ENCODE measurements at regions not wholly inside any gene's neighbourhood (a gene's known extent, or its start where the extent isn't known, plus 50 kb on each side); places are given as distances from the start of the nearest gene placed in this dataset.
"Not testable (repeated sequence)": the region's sequence is repeated elsewhere in the genome, so short reads cannot be mapped to it uniquely, and the experiment has no call there.

DNA sequence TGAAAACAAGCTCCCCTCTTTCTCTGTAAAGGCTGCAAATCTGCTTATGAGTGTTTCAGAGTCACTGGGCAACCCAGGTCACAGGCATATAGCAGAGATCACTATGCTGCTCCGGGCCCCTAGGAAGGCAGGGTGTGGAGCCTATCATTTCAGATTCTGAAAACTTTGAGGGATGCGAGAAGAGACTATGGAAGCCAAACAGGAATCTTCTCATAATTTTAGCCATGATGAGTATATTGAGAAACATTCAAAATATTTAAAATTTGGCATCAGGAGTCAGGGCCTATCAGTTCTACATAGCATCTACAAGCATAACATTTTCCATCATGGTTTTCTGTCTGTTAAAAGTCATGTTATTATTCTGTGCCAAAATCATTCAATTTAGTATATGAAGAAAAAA lies 61.7 kb upstream of the ATXN3L start:
- DNase-seq (ENCODE audit: low read depth) = no peak

- no peak for DNase-seq (ENCODE audit: low read depth)
These were observed 60.4 kb upstream of the ATXN3L start for GRCh38 chrX:13380211-13380610.

- not testable (repeated sequence) for DNase-seq (ENCODE audit: low read depth)
These were observed 59.0 kb upstream of the ATXN3L start for GRCh38 chrX:13378562-13379518.

- DNase-seq (ENCODE audit: low read depth) = no peak
These were observed 57.7 kb upstream of the ATXN3L start for GRCh38 chrX:13377550-13377934.

DNA sequence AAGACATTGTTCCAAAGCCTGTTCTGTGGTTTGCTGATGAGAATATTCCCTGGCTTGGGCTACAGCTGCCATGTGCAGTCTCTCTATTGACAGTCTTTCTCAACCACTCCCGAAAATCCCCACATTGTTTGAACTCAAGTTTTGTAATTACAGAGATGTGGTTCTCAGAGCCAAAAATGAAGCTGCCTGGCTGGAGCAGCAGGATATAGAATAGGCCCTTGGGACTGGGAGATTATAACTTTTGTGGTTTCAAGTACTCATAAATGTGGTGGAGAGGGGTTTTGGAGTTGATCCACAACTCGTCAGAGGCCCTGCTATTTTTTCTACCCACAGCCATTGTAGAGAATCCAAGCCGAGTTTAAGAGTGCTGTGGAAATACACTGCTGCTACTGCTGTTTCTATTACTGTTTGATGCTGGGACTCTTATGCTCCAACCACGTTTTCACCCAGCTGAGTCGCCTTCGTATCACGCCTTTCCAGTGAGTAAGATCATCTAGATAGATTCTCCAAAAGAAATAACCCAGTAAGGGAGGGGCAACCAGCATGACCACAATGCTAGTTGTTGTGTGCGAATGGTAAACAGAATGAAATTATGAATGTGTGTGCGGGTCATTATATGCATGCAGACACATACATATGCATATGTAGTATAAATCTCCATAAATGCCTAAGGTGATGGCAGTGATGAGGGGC lies 57.1 kb upstream of the ATXN3L start:
- no peak for DNase-seq (ENCODE audit: low read depth)

GRCh38 chrX:13375596-13375995 lies 55.7 kb upstream of the ATXN3L start:
- DNase-seq (ENCODE audit: low read depth) = not testable (repeated sequence)

DNA sequence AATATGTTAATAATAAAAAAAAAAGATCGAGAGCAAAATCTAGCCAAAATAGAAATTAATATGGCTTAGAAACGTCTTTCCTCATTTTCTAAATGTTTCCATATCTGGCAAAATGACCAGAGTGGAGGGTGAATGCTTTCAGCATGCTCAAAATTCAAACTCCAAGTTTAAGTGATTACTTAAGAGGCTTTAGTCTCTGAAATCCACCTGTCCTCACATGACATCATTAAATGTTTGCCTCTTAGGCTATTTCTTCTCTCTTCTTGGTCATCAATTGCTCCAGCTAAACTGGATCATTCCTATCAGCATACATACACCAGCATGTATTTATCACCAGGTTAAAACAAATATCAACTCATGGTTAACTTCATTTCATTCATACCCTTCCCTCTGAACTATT lies 54.5 kb upstream of the ATXN3L start:
- DNase-seq (ENCODE audit: low read depth) = no peak

GRCh38 chrX:13373431-13374187 lies 53.8 kb upstream of the ATXN3L start:
- no peak for DNase-seq (ENCODE audit: low read depth)

DNA sequence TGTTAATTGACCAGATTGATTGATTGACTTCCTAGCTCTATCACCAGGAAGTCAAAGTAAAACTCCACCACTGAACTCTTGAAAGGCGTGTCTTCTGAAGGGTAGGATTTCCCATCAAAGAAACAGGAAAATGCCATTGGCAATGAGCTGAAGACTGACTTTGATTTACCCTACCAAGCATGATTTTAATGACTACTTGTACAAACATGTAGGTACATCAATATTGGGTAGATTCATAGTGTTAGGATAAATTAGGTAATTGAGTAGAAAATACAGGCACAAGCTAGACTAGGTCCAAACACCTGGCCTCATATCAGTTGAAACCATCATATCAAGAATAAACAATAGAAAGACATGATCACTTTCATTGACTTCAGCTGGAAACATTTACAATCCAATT lies 53.2 kb upstream of the ATXN3L start:
- DNase-seq (ENCODE audit: low read depth) = no peak

GRCh38 chrX:13372203-13372980 lies 52.5 kb upstream of the ATXN3L start:
- DNase-seq (ENCODE audit: low read depth) = no peak

DNA sequence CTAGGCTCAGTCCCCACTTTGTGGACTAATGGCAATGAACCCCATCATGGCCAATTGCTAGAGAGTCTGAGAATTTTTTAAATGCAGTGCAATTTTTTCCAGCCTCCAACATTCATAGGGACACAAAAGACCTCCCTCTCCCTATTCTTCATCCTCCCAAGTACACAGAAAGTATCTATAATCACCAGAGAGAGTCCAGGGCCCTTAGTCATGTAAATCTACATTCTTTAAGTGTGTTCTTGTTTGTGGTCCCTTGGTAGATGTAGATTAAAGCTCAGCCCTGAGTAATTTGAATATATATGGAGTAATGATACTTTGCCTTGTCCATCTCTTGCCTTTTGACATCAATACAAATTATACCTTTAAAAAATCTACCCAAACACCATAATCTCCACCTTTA lies 51.3 kb upstream of the ATXN3L start:
- DNase-seq (ENCODE audit: low read depth) = no peak

GRCh38 chrX:13370713-13371112 lies 50.9 kb upstream of the ATXN3L start:
- DNase-seq (ENCODE audit: low read depth) = no peak

All from activated gamma-delta T cell treated with anti-CD3 and anti-CD28 coated beads, Interleukin-2, amount 50 U/mL, for 16 hours (primary cell).